H9 (cell line): ENCODE measurements at regions not wholly inside any gene's neighbourhood (a gene's known extent, or its start where the extent isn't known, plus 50 kb on each side); places are given as distances from the start of the nearest gene placed in this dataset.

Source experiments
- DNase-seq: peaks from one replicate; pipeline ENCODE4 v3.0.0-alpha.2; 2017
- H2AFZ ChIP-seq: one replicate; pipeline ENCODE4 v1.6.1; 2013; ENCODE audit warnings: mild to moderate bottlenecking, low read length, control low read depth, moderate library complexity
- H2AK5ac ChIP-seq: 2 replicates; pipeline ENCODE4 v1.6.1; 2013; ENCODE audit warnings: low read length, control low read depth, mixed read lengths; ENCODE audit not compliant: insufficient read length
- H2BK120ac ChIP-seq: one replicate; pipeline ENCODE4 v1.6.1; 2013; ENCODE audit warnings: low read depth, mild to moderate bottlenecking, low read length, control low read depth, inconsistent platforms; ENCODE audit not compliant: poor library complexity, severe bottlenecking
- H2BK12ac ChIP-seq: 2 replicates; pipeline ENCODE4 v1.6.1; 2013; ENCODE audit warnings: low read length, control low read depth, mixed read lengths, low read depth; ENCODE audit not compliant: insufficient read length
- H2BK15ac ChIP-seq: 2 replicates; pipeline ENCODE4 v1.6.1; 2013; ENCODE audit warnings: low read depth, low read length, control low read depth
- H2BK20ac ChIP-seq: one replicate; pipeline ENCODE4 v1.6.1; 2013; ENCODE audit warnings: low read depth, mild to moderate bottlenecking, low read length, control low read depth, inconsistent platforms; ENCODE audit not compliant: poor library complexity, severe bottlenecking
- H2BK5ac ChIP-seq: 2 replicates; pipeline ENCODE4 v1.6.1; 2013; ENCODE audit warnings: low read length, control low read depth, mixed read lengths; ENCODE audit not compliant: insufficient read length
- H3K14ac ChIP-seq: 2 replicates; pipeline ENCODE4 v1.6.1; 2013; ENCODE audit warnings: low read length, control low read depth; ENCODE audit not compliant: insufficient read depth
- H3K18ac ChIP-seq: 2 replicates; pipeline ENCODE4 v1.6.1; 2013; ENCODE audit warnings: low read depth, mild to moderate bottlenecking, mixed read lengths, low read length, control low read depth; ENCODE audit not compliant: insufficient read length
- H3K23ac ChIP-seq: 2 replicates; pipeline ENCODE4 v1.6.1; 2013; ENCODE audit warnings: low read length, control low read depth, mixed read lengths, low read depth; ENCODE audit not compliant: insufficient read length
- H3K23me2 ChIP-seq: 2 replicates; pipeline ENCODE4 v1.6.1; 2013; ENCODE audit warnings: low read depth, mild to moderate bottlenecking, mixed read lengths, low read length, control low read depth; ENCODE audit not compliant: insufficient read length, poor library complexity, severe bottlenecking
- H3K27ac ChIP-seq: 2 replicates; pipeline ENCODE4 v1.5.1; 2013; ENCODE audit warnings: low read length, control low read depth, mixed read lengths, low read depth; ENCODE audit not compliant: insufficient read length
- H3K27me3 ChIP-seq: 2 replicates; pipeline ENCODE4 v1.6.1; 2013; ENCODE audit warnings: low read length, control low read depth, inconsistent platforms; ENCODE audit not compliant: insufficient read depth
- H3K4ac ChIP-seq: 2 replicates; pipeline ENCODE4 v1.6.1; 2013; ENCODE audit warnings: low read depth, mild to moderate bottlenecking, control low read depth, inconsistent platforms, low read length, moderate library complexity
- H3K4me1 ChIP-seq: 2 replicates; pipeline ENCODE4 v1.6.1; 2013; ENCODE audit warnings: low read length, control low read depth, inconsistent platforms; ENCODE audit not compliant: insufficient read depth
- H3K4me2 ChIP-seq: 2 replicates; pipeline ENCODE4 v1.6.1; 2013; ENCODE audit warnings: low read length, control low read depth, mixed read lengths; ENCODE audit not compliant: insufficient read length, insufficient read depth
- H3K56ac ChIP-seq: 2 replicates; pipeline ENCODE4 v1.6.1; 2013; ENCODE audit warnings: low read depth, mild to moderate bottlenecking, mixed read lengths, low read length, control low read depth; ENCODE audit not compliant: insufficient read length
- H3K79me1 ChIP-seq: 2 replicates; pipeline ENCODE4 v1.6.1; 2013; ENCODE audit warnings: low read depth, mild to moderate bottlenecking, moderate library complexity, low read length, control low read depth, inconsistent platforms; ENCODE audit not compliant: insufficient read depth, poor library complexity, severe bottlenecking
- H3K79me2 ChIP-seq: 2 replicates; pipeline ENCODE4 v1.6.1; 2013; ENCODE audit warnings: low read length, control low read depth, inconsistent platforms; ENCODE audit not compliant: insufficient read depth
- H3K9ac ChIP-seq: 2 replicates; pipeline ENCODE4 v1.6.1; 2013; ENCODE audit warnings: low read length, control low read depth, mixed read lengths; ENCODE audit not compliant: insufficient read length; ENCODE audit errors: extremely low read depth
- H3K9me3 ChIP-seq: one replicate; pipeline ENCODE4 v1.6.1; 2013; ENCODE audit warnings: low read depth, low read length, inconsistent platforms; ENCODE audit not compliant: control insufficient read depth
- H3T11ph ChIP-seq: one replicate; pipeline ENCODE4 v1.6.1; 2013; ENCODE audit warnings: mild to moderate bottlenecking, low read length, control low read depth, inconsistent platforms
- H4K20me1 ChIP-seq: one replicate; pipeline ENCODE4 v1.6.1; 2013; ENCODE audit not compliant: control insufficient read depth, insufficient read length, insufficient read depth
- H4K5ac ChIP-seq: 2 replicates; pipeline ENCODE4 v1.6.1; 2013; ENCODE audit warnings: low read depth, mild to moderate bottlenecking, mixed read lengths, low read length, control low read depth; ENCODE audit not compliant: insufficient read length
- H4K8ac ChIP-seq: replicated peaks from 2 replicates; pipeline ENCODE4 v1.6.1; 2013; ENCODE audit warnings: low read length, control low read depth, mixed read lengths, low read depth; ENCODE audit not compliant: insufficient read length
- H4K91ac ChIP-seq: 2 replicates; pipeline ENCODE4 v1.6.1; 2013; ENCODE audit warnings: low read depth, mild to moderate bottlenecking, moderate library complexity, mixed read lengths, low read length, control low read depth; ENCODE audit not compliant: insufficient read length
- H3K27ac Mint-ChIP-seq, 3 experiments: 2 replicates in 2 of 3; 3 replicates in 1 of 3; pipeline ENCODE4 v1.8.0; 2020 to 2021; ENCODE audit warnings: mixed read lengths in 3 of 3, mild to moderate bottlenecking in 1 of 3, moderate library complexity in 1 of 3
- H3K27me3 Mint-ChIP-seq: 2 replicates; pipeline ENCODE4 v1.8.0; 2021; ENCODE audit warnings: low read depth, mild to moderate bottlenecking, moderate library complexity, mixed read lengths
- H3K36me3 Mint-ChIP-seq, 3 experiments: 2 replicates in 2 of 3; 3 replicates in 1 of 3; pipeline ENCODE4 v1.8.0; 2020 to 2021; ENCODE audit warnings: low read depth in 3 of 3, mixed read lengths in 3 of 3; ENCODE audit not compliant: insufficient read depth in 1 of 3
- H3K4me1 Mint-ChIP-seq, 2 experiments: 2 replicates each; pipeline ENCODE4 v1.8.0; 2020; ENCODE audit warnings: mixed read lengths in 2 of 2
- H3K4me3 Mint-ChIP-seq, 2 experiments: 2 replicates in 1 of 2; 3 replicates in 1 of 2; pipeline ENCODE4 v1.8.0; 2020 to 2021; ENCODE audit warnings: mild to moderate bottlenecking in 2 of 2, mixed read lengths in 2 of 2, moderate library complexity in 1 of 2
- H3K9me3 Mint-ChIP-seq, 2 experiments: 2 replicates in 1 of 2; 3 replicates in 1 of 2; pipeline ENCODE4 v1.8.0; 2020; ENCODE audit warnings: mild to moderate bottlenecking in 2 of 2, mixed read lengths in 2 of 2, moderate library complexity in 1 of 2
- WGBS: extraction: QIAGEN DNeasy Blood & Tissue Kit; methylation state at CpG from one replicate; pipeline ENCODE4 v1.1.7; 2013; ENCODE audit warnings: missing lambda C conversion rate, low lambda C conversion rate, mixed read lengths; ENCODE audit not compliant: insufficient read length; ENCODE audit errors: extremely low coverage; 5-methylcytosine and 5-hydroxymethylcytosine counted together
- TF ChIP-seq, protein P1 (sequence below): fragments of 200-600 bp; sonication (generic); conservative IDR thresholded peaks from 3 replicates; pipeline ENCODE4 v1.8.0; 2021; ENCODE audit warnings: antibody characterized with exemption, mild to moderate bottlenecking

DNA sequence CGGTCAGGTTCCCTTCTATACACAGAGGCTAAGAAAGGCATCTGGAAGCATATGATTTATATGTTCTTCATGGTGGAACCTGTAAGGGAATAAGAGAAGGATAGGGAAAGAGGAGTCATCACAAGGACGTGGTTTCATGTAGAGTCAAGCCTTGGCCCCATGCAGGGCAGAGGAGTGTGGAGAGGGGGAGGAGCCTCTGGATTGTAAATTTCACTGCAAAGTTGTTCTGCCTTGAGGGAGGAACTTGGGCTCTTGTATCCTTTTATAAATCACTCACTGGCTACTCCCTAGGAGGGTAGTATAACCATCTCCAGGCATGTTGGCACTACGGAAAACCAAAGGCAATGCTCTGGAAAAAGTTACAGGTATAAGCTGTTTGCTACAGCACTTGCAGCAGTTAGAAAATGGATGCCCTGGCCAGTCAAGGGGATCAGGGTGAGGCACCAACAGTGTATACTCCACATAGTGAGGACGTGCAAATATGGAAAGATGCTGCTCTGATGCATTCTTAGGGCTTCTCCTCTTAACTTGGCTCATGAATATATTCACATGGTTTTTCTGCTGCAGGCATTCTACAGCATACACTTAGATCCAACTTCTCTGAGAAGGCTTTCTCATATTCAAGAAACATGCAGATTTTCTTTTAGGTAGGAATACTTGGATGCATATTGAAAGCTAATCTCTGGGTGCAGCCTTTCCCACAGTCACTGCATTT is 60.3 kb upstream of the ZNF81 start:
- Histone ChIP-seq H2BK20ac (no peak overlapping the region), H3K27ac (no peak overlapping the region), H3K4me1 (no peaks in the 10 kb centered on the region), H3K14ac (no peak overlapping the region), H2BK12ac (no peak overlapping the region), H4K8ac (no peak overlapping the region), H3K4me2 (no peak overlapping the region), H2AK5ac (no peak overlapping the region), H3K79me2 (no peaks in the 10 kb centered on the region), H3K79me1 (no peaks in the 10 kb centered on the region), H3K9ac (no peak overlapping the region), H4K91ac (no peak overlapping the region), H3K23me2 (no peaks in the 10 kb centered on the region), H3K56ac (no peak overlapping the region), H4K5ac (no peak overlapping the region), H3K18ac (no peak overlapping the region), H2BK120ac (no peak overlapping the region), H3K27me3 (no peaks in the 10 kb centered on the region), H3K4ac (no peak overlapping the region), H2BK15ac (no peak overlapping the region), H4K20me1 (no peaks in the 10 kb centered on the region), H3K9me3 (peaks cover 29% of the 10 kb centered on the region), H3T11ph (no peak overlapping the region), H2AFZ (no peak overlapping the region), H3K23ac (no peak overlapping the region), H2BK5ac (no peak overlapping the region)
- Mint-ChIP-seq H3K4me1 (no peaks in the 10 kb centered on the region; a peak in 1 of 4 replicates), H3K4me3 (no peak overlapping the region), H3K27me3 (peaks cover 1% of the 10 kb centered on the region; the same call in 1 of the 2 replicates), H3K9me3 (peaks cover 73% of the 10 kb centered on the region in 2 experiments), H3K27ac (no peak overlapping the region), H3K36me3 (peaks cover 0 to 10% (median 10%) of the 10 kb centered on the region in 3 experiments; a peak in 4 of 7 replicates)
- WGBS = no CpG with 5 or more reads among the region's 4 CpGs
- TF ChIP-seq, protein P1, sequence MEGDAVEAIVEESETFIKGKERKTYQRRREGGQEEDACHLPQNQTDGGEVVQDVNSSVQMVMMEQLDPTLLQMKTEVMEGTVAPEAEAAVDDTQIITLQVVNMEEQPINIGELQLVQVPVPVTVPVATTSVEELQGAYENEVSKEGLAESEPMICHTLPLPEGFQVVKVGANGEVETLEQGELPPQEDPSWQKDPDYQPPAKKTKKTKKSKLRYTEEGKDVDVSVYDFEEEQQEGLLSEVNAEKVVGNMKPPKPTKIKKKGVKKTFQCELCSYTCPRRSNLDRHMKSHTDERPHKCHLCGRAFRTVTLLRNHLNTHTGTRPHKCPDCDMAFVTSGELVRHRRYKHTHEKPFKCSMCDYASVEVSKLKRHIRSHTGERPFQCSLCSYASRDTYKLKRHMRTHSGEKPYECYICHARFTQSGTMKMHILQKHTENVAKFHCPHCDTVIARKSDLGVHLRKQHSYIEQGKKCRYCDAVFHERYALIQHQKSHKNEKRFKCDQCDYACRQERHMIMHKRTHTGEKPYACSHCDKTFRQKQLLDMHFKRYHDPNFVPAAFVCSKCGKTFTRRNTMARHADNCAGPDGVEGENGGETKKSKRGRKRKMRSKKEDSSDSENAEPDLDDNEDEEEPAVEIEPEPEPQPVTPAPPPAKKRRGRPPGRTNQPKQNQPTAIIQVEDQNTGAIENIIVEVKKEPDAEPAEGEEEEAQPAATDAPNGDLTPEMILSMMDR = no peak
- no peak for DNase-seq
